Pons (tissue), 1 donor: ENCODE measurements at regions not wholly inside any gene's neighbourhood (a gene's known extent, or its start where the extent isn't known, plus 50 kb on each side); places are given as distances from the start of the nearest gene placed in this dataset.

ENCODE experiments used
- DNase-seq: peaks from one replicate; pipeline ENCODE4 v3.0.0-alpha.2; 2016; ENCODE audit warnings: low spot score

- no peak for DNase-seq
Observed at GRCh38 chr1:37128091-37128490, 93.8 kb upstream of the GRIK3 start.

GRCh38 chr1:37130221-37130948 lies 96.1 kb upstream of the GRIK3 start:
- no peak for DNase-seq

DNA sequence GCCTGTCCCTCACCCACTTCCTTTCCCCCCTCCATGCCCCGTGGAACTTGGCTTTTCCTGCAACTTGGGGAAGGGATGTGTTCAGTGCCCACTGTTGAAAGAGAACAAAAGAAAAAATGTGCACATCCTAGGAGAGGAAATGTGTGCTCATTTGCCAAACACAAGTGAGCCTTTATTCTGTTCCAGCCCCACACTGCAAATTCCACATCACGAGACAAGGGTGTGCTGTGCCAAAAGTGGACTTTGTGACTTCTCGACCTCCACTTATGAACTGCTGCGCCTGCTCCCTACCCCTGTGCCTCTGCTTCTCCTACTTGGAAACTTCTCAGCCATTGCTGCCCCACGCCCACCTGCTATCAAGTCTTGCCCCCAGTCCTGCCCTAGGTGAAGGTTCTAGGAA lies 97.0 kb upstream of the GRIK3 start:
- DNase-seq: peak; percentile 9

DNA sequence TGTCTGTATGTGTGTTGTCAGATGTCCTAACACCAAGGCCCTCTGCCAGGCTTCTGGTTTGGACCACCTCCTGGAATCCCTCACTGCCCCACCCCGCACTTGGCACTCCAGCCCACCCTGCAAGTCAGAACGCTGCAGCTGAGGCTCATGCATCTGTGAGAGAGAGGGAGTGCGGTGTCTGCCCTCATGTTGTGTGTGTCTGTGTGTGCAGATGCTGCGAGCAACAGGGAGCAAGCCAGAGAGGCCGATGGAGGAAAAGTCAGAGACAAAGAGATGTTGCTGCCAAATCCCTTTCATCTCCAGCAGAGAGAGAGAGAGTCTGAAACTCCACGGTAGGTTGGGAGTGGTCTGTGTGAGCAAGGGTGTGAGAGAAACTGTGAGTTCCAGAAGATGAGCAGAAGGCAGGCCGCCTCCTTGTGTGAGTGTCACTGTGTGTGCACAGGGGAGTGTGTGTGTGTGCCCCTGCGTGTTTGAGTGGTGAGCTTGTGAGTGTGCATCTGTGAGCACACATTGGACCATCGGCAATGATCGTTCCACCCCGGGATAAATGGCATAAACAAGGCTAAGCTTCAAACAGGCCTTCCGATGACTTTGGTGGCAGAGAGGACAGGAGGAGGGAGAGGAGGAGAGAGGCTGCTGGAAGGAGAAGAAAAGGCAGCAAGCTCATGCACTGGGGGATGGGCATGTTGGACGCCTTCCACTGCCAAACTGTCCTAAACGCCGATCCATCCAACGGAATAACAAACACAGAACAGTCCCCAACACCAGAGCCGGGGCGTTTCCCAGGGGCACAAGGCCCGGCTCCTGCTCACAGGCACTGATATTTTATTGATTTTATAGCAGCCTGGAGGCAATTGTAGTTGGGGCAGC lies 99.2 kb upstream of the GRIK3 start:
- DNase-seq: peak; percentile 54

DNA sequence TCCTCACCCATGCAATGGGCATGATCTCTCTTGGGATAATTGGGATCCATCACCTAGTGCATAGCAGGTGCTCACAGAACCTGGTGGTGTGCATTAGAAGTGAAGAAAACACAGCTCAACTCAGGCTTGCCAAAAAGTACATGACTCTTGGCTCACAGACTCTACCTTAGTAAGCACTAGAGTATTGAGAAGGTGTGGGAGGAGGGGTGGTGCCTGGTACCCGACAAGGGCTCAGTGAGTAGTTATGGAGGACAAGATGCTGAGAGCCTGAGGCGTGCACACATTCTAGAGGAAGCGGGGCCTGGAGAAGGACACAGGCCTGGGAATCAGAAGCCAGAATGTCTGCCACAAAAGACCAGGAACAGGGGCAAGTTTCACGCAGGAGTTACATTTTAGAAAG lies 100.3 kb upstream of the GRIK3 start:
- no peak for DNase-seq

DNA sequence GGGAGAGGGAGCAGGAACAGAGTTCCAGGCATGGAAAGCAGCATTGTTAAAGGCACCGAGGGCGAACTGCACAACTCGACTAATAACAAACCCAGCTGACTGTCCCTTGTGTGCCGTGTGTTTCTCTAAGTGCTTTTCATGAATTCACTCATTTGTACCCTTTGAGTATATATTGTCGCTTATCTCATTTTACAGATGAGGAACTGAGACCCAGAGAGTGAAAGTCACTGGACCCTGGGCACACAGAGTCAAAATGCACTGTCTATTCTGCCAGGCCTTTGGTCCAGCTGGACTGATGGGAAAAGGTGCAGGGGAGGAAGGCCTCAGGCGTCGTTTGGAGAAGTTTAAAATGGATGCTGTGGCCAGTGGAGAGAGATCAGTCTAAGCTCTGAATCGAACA lies 100.7 kb upstream of the GRIK3 start:
- no peak for DNase-seq

DNA sequence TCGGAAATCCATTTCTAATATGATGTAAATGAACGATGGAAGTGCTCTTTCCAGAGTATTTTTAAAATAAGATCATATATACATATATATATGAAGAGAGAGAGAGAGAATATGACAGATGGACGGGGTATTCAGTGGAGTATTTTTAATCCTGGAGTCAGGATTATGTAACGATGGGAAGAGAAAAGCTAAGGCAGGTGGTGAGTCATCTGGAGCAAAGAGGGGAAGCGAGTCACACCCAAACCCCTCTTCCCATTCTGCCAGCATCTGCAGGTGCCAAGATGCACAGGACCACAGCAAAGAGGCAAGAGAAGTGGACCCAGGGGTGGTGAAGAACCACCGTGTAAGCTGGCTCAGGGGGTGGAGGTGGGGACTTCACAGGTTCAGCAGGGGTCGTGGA lies 102.7 kb upstream of the GRIK3 start:
- no peak for DNase-seq

- no peak for DNase-seq
Observed at GRCh38 chr1:37137601-37138000, 103.3 kb upstream of the GRIK3 start.

DNA sequence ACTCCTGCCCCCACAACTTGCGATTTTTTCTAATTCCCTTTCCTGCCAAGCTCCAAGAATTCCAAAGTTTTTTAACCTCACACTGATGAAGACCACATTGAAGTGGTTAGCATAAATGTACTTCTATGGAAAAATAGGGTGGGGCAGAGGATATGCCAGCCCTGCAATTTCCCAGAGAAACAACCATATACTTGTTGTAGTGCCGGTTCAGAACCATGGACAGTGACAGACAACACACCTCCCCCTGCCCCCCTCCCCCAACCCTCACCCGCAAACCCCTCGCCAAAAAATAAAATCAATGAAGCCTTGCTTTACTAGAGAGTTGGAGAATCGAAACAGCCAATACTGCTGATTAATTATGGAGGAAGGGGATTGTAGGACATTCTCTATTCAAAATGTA lies 109.5 kb upstream of the GRIK3 start:
- DNase-seq: no peak

DNA sequence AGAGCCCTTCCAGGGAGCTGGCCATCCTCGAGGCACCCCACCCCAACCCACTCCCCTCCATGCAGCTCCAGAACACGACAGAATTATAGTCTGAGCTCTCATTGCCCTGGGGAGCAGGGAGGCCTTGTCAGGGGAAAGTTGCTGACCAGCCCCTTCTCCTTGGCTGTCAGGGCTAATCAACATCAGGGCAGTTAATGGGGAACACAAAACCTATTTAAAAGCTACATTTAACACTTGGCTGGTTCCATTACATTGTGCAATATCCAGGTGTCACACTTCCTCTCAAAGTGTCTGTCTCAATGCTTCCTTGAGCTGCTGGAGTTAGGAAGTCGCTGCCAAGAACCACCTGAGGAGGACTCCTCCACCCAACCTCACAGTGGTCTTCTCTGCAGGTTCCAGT lies 111.8 kb upstream of the GRIK3 start:
- no peak for DNase-seq

- no peak for DNase-seq
Observed at GRCh38 chr1:37147392-37147831, 113.1 kb upstream of the GRIK3 start.

GRCh38 chr1:37147906-37148305 lies 113.6 kb upstream of the GRIK3 start:
- no peak for DNase-seq

DNA sequence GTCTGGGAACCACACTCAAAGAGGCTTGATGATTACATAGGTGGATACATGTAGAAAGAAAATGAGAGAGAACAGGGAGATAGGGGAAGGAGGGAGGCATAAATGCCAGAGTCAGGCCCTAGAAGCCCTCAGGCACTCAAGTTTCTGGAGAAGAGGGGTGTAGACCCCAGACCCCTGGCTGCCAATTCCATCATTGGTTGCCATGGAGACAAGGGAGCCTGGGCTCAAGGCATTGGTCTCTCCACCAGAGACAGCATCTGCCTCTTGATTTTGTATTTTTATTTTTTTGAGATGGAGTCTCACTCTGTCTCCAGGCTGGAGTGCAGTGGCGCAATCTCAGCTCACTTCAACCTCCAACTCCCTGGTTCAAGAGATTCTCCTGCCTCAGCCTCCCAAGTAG lies 114.3 kb upstream of the GRIK3 start:
- no peak for DNase-seq

GRCh38 chr1:37149296-37149695 lies 115.0 kb upstream of the GRIK3 start:
- no peak for DNase-seq

DNA sequence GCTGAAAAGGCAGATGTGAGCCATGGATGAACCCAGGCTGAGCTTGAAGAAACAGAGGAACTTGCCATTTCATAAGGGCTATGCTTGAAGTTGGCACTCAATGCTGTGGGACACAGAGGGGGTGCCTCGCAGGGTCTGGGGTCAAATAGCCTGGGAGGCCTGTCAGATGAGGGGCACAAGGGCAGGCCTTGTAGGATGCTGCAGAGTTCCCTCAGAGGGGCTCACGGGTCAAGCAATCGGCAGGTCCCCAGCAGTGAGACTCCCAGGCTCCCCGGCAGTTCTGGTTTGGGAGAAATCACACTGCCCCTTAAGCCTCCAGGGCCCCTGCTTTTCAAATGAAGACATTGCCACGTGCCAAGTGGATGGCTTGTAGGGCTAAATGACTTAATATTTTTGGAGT lies 116.7 kb upstream of the GRIK3 start:
- no peak for DNase-seq

GRCh38 chr1:37151789-37152188 lies 117.5 kb upstream of the GRIK3 start:
- DNase-seq: no peak

- DNase-seq: no peak
Observed at GRCh38 chr1:37152491-37152890, 118.2 kb upstream of the GRIK3 start.

- no peak for DNase-seq
Observed at GRCh38 chr1:37153116-37154100, 119.1 kb upstream of the GRIK3 start.

DNA sequence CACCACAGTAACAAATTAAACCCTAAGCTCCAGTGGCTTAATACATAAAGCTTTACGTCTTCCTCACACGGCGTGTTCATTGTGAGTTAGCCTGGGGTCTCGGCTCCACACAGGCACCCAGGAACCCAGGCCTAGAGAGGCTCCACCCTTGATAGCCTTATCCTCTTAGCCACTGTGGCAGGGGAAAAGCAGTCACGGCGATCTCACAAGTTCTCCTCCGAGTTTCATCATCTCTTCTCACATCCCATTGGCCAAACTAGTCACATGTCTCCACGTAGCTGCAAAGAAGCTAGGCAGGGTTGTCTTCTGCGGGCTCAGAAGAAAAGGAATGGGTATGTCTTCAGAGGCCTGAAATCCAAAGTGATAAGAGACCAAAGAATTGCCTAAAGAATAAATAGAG lies 122.3 kb upstream of the GRIK3 start:
- DNase-seq: no peak

DNA sequence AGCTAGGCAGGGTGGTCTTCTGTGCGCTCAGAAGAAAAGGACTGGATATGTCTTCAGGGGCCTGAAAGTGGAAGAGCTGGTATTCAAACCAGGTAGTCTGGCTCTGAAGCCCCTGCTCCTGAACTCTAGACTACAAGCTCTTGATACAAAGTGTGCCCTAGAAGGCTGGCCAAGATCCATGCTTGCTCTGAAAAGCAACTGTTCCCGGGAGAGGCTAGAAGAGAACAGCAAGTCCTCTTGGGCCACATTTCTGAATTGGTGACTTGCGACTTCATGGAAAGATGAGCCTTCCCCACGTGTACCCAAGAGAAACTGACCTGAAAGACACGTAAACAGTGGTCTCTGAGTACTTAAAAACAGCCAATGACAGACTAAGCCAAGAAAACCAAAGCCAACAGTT lies 123.3 kb upstream of the GRIK3 start:
- DNase-seq: peak; percentile 78

DNA sequence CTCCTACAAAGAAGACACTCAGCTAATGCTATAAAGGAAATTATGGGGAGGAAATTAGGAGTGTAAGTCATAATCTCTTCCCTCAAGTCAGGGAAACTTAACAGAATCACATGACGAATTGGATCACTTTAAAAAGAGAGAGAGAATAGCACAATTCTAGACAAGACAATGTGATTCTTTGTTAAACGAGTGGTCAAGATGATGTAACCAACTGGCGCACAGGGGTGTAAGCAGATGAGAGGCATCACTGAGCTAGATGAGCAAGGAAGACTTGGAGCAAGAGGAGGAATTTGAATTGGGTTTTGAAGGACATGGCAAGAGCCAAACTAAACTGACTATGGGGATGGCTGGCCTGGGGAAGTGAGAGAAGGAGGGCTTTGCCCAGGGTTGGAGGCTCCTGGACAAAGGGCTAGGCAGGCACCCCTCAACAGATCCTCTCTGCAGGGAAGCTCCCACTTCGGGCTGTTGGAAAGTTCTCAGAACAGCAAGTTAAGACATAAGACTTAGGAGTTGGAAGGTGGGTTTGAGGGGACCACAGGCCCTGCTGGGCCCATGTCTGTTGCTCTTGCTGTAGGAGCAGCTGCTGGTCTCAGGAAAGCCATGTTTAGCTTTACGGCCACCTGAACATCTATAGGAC lies 123.9 kb upstream of the GRIK3 start:
- DNase-seq: peak; percentile 96

- DNase-seq: no peak
Observed at GRCh38 chr1:37159102-37159501, 124.8 kb upstream of the GRIK3 start.
